Skeletal muscle cell (primary cell): ENCODE measurements at regions not wholly inside any gene's neighbourhood (a gene's known extent, or its start where the extent isn't known, plus 50 kb on each side); places are given as distances from the start of the nearest gene placed in this dataset.
"Not testable (repeated sequence)": the region's sequence is repeated elsewhere in the genome, so short reads cannot be mapped to it uniquely, and the experiment has no call there.

ENCODE experiments used
- DNase-seq: peaks from one replicate; pipeline ENCODE4 v3.0.0-alpha.2; 2010; ENCODE audit warnings: low read depth
- H3K4me3 ChIP-seq: 2 replicates; pipeline ENCODE4 v1.5.1; 2011; ENCODE audit warnings: low read depth, mild to moderate bottlenecking, control low read depth, low read length, moderate library complexity

DNA sequence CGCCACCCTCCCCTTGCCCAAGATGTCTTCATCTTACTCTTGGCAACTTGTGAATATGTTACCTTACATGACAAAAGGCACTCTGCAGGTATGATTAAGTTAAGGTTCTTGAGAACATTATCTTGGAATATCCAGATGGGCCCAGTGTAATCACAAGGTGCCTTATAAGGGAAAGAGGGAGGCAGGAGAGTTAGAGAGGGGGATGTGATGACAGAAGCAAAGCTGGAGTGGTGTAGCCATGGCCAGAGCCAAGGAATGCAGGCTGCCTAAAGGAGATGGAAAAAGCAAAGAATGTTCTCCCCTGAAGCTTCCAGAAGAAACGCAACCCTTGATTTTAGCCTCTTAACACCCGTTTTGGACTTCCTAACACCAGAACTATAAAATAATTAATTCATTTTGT, 318.0 kb downstream of the C7orf25 start:
- no peak for DNase-seq
- H3K4me3 ChIP-seq: no peak overlapping the region

- DNase-seq: no peak
- H3K4me3 ChIP-seq: no peak overlapping the region
Observed at GRCh38 chr7:42590771-42591310, 321.0 kb downstream of the C7orf25 start.

GRCh38 chr7:42588876-42589275, 323.0 kb downstream of the C7orf25 start:
- DNase-seq: no peak
- H3K4me3 ChIP-seq: no peak overlapping the region

DNA sequence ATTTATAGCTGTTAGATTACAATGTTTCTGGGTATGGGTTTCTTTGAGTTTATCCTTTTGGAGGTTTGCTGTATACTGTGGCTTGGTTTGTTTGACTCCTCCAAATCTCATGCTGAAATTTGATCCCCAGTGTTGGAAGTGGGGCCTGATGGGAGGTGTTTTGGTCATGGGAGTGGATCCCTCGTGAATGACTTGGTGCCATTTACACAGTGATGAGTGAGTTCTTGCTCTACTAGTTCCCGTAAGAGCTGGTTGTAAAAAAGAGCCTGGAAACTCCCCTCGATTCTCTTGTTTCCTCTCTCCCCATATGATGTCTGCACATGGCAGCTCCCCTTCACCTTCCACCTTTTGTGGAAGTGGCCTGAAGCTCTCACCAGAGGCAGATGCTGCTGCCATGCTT, 324.1 kb downstream of the C7orf25 start:
- no peak for DNase-seq
- H3K4me3 ChIP-seq: no peak overlapping the region

DNA sequence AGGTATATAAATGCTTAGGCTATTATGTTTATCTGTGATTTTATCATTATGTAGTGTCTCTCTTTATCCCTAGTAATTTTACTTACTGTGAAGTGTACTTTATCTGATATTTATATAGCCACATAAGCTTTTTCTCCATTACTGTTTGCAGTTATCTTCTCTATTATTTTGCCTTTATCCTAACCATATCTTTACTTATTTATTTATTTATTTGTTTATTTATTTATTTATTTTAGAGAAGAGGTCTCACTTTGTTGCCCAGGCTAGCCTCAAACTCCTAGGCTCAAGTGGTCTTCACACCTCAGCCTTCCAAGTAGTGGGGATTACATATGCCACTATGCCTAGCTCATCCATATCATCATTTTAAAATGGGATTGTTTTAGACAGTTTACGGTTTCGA, 331.8 kb downstream of the C7orf25 start:
- H3K4me3 ChIP-seq: no peak overlapping the region
- no peak for DNase-seq

- H3K4me3 ChIP-seq: no peak overlapping the region
- DNase-seq: no peak
Observed at GRCh38 chr7:42575171-42575570, 336.7 kb downstream of the C7orf25 start.

- H3K4me3 ChIP-seq: no peak overlapping the region
- DNase-seq: no peak
Observed at GRCh38 chr7:42574685-42575084, 337.2 kb downstream of the C7orf25 start.

- DNase-seq: peak; percentile 15
- H3K4me3 ChIP-seq: no peak overlapping the region
Observed at GRCh38 chr7:42573881-42574672, 337.1 kb upstream of the GLI3 start.

DNA sequence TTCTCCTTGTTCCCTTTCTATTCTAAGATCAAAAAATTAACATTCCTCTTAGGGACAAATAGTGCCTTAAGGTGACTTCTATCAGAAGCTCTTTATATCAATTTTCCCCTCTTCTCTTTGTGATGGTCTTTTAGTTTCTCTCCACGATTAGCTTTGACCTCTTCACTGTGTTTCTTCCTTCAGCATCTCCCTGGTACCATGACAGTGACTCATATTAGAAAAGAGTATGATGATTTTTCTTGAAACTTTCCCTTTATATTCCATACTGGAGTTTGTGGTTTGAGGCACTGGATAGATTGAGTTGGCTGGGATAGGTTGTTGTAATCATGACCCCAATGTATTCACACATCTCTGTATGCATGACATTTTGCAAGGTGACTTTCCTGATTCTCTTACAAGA, 335.6 kb upstream of the GLI3 start:
- no peak overlapping the region for H3K4me3 ChIP-seq
- no peak for DNase-seq

DNA sequence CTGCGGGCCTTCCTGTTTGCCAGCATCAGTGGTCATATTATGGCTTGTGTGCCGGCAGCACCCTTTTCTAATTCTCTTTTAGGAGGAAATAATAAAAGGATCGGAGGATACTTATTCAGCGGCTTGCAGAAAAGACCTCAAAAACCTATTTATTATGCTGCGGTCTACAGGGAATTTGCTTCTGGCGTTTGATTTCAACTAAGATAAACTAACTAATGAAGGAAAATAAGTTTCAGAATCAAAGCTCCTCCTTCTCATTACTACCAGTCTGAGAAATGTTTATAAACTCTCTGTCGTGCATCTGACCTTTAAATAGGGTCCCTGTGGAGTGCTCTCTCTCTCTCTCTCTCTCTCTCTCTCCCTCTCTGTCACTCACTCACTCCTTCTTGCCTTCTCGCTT, 335.0 kb upstream of the GLI3 start:
- no peak overlapping the region for H3K4me3 ChIP-seq
- no peak for DNase-seq

- no peak for DNase-seq
- H3K4me3 ChIP-seq: no peak overlapping the region
Observed at GRCh38 chr7:42570944-42571343, 333.9 kb upstream of the GLI3 start.

DNA sequence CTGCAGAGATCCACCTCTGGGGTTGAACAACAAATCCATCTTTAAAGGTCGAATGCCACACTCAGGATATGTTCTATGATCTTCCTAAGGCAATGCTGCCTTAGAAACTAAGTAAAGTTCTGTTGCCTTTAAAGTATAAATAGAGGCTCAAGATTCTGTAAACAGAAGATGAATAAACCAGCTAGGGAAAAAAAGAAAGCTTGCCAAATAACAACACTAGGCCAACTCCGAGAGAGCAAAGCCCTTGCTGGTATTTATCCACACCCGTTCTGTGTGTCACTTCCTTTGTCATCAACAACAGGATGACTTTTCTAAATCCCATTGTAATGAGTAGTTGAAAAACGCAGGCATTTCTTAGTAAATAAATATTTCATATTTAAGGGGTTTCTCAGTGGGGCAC, 330.0 kb upstream of the GLI3 start:
- H3K4me3 ChIP-seq: no peak overlapping the region
- DNase-seq: no peak

DNA sequence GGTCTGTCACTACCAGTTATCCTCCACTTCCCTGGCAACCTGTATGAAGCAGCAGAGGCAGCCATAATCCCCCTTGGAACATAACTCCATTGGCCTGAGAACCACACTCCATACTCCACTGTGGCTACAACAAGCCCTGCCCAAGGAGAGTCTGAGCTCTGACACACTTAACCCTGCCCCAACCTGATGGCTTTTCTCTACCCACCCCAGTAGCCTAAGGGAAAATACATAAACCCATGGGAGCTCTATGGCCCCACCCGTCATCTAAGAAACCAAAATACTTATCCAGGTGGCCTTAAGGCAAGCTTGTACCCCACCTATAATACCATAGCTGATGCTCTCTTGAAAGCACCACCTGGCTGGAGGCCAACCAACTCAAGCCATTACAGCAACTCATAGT, 324.8 kb upstream of the GLI3 start:
- H3K4me3 ChIP-seq: no peak overlapping the region
- DNase-seq: no peak

DNA sequence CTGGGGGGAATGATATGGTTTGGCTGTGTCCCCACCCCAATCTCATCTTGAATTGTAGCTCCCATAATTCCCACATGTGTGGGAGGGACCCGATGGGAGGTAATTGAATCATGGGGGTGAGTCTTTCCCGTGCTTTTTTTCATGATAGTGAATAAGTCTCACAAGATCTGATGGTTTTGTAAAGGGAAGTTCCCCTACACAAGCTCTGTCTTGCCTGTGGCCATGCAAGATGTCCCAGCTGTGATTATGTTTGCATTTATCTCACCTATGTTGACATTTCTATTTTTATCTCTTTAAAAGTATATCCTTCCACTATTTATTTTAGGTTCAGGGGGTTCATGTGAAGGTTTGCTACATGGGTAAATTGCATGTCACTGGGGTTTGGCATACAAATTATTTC, 323.9 kb upstream of the GLI3 start:
- no peak overlapping the region for H3K4me3 ChIP-seq
- no peak for DNase-seq

- not testable (repeated sequence) for H3K4me3 ChIP-seq, DNase-seq
Observed at GRCh38 chr7:42554932-42555331, 317.9 kb upstream of the GLI3 start.

- H3K4me3 ChIP-seq: no peak overlapping the region
- no peak for DNase-seq
Observed at GRCh38 chr7:42552227-42552626, 315.2 kb upstream of the GLI3 start.

DNA sequence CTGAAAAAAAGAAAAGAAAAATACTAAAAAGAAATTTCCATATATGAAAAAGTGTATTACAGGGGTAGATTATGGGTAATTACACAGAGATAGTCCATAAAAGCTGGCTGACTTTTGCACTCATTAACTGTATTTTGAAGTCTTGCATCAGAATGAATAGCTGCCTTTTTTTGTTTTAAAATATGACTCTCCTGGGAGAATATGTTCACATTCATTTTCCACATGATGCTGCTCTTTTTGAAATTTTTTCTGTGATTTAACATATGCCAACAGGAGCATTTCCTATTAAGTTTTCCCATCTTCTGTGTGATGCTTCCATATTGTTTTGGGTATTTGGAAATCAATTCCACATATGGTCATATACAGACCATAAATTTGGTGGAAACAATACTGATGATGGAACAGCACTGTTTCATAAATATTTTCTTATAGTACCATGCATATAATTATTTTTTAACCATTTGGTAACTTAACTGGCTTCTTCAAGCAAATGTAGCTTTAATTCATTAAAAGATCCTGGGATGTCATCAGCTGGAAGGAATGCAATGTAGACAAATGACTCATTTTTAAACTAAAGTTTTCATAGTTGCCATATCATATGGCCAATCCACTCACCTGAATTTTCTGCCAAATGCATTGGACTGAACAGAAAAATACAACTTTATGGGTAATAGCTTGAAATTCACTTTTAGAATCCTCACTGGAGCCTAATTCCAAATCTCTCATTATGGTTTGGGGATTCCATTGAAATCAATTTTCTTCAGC, 313.9 kb upstream of the GLI3 start:
- no peak overlapping the region for H3K4me3 ChIP-seq
- DNase-seq: no peak

GRCh38 chr7:42549866-42550485, 313.0 kb upstream of the GLI3 start:
- H3K4me3 ChIP-seq: no peak overlapping the region
- no peak for DNase-seq

DNA sequence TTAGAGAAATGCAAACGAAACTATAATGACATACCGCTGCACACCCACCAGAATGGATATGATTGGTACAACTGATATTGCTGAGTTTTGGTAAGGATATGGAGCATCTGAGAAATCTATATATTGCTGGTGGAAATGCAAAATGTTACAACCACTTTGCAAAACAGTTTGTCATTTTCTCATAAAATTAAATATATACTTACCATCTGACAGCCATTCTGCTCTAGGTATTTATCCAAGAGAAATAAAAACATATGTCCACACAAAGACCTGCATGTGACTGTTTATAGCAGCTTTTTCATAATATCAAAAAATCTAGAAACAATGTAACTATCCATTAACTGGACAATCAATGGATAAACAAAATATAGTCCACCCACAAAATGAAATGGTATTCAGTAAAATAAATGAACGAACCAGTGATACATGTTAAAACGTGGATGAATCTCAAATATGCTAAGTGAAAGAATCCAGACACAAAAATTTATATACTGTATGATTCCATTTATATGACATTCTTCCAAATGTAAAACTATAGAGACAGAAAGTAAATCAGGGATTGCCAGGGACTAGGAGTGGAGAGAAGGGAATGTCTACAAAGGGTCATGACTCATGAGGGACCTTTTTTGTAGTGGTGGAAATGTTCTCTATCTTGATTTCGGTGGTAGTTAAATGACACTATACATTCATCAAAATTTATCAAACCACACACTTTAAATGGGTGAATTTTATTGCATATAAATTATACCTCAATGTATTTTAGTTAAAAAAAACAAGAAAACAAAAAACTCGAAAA, 312.0 kb upstream of the GLI3 start:
- no peak overlapping the region for H3K4me3 ChIP-seq
- DNase-seq: no peak
